GM13976 (cell line): ENCODE measurements at regions not wholly inside any gene's neighbourhood (a gene's known extent, or its start where the extent isn't known, plus 50 kb on each side); places are given as distances from the start of the nearest gene placed in this dataset.
"Not testable (repeated sequence)": the region's sequence is repeated elsewhere in the genome, so short reads cannot be mapped to it uniquely, and the experiment has no call there.

ENCODE experiments used
- DNase-seq: peaks from one replicate; pipeline ENCODE4 v3.0.0; 2012; ENCODE audit warnings: low spot score
- CTCF ChIP-seq: IDR thresholded peaks from 2 replicates; pipeline ENCODE4 v1.5.1; 2012; ENCODE audit warnings: borderline replicate concordance, mild to moderate bottlenecking; ENCODE audit not compliant: insufficient read depth; ENCODE audit errors: extremely low read depth, missing control alignments, control extremely low read depth
- in situ Hi-C: fragments of 300-500 bp; cut with MboI; formaldehyde crosslinking; loops from one replicate; pipeline ENCODE4 v1.12.0; 2022; ENCODE audit warnings: low sequenced_read_pairs, mixed read lengths, inconsistent platforms; ENCODE audit not compliant: unreplicated experiment

DNA sequence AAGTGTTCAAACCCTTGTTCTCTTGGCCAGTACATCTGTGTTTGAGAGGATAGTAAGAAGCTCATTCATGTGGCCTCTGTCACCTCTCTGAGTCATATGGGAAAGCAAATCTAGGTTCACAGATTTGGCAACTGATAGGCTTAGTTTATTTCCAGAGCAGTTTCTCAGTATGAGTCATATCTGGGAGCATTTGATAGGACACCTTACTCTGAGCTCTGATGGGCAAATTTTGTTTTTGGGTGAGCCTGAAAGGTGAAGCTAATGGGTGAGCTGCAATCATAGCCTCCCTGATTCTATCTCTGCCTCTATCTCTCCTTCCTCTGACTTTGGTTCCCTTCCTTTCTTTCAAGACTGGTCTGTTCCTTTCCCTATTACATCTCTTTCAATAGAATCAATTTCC, 134.4 kb downstream of the S1PR1 start:
- no peak for TF ChIP-seq CTCF
- DNase-seq, result peak; percentile 66
- in situ Hi-C loops, result no loop called here

DNA sequence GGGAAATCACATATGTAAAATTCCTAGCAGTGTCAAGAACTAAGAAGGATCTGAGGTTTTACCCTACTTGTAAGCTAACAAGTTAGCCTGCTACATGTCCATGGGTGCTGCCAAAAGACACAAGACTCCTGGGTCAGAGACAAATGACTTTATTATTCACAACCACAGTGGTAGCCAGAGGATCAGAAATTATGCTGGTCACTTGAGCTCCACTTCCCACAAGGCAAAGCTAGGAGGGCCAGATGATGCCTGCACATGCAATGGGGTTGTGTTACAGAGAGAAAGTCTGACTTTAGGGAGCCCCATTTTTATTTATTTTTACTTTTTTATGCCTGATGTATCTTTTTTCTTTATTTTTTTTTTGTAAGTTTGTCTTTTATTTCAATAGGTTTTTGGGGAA, 136.8 kb downstream of the S1PR1 start:
- no peak for DNase-seq
- TF ChIP-seq CTCF, result no peak
- in situ Hi-C loops, result no loop called here

GRCh38 chr1:101375448-101375847, 138.6 kb downstream of the S1PR1 start:
- in situ Hi-C loops, DNase-seq: not testable (repeated sequence)

DNA sequence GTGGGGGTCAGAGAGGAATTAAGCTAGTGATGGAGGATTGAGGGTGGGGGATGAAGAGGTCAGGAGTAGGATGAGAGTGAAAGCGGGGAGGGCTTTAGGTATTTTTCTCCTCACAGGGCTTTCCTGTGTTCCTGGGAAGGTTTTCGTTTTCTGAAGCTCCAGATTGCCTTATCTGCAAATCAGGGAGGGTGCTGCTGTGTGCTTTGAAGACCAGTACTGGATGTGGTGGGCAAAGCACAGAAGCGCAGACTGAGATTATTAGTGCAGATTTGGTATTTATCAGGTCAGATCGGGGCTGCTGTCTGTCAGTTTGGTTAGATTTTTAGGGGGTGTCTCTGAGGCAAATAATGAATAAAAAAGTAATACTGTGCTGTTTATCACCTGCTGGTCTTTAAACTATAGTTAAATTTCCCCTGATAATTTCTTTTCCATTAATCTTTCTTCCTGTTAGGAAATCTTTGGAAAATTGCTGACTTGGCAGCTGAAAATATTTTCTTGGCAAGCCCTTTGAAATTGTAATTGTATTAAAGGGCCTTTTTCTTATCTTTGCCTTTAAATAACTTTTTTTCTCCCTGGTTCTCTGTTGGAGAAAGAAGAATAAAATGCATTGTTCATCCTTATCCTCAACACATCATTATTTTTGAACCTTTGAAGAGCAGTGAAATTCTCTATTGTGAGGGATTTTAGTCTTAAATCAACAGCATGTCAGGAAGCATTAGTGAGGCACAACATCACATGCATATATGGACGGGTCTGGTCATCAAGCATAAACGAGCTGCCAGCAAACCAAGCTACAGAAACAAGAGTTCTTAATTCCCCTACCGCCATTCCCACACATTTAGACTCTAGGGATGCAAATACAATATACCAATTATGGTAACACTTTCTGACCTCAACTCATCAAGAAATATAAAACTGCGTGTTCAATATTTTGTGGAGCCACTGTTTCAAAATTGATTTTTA, 139.6 kb downstream of the S1PR1 start:
- in situ Hi-C loops, result no loop called here

GRCh38 chr1:101377084-101377835, 140.4 kb downstream of the S1PR1 start:
- in situ Hi-C loops, result no loop called here
- DNase-seq, result no peak
- no peak for TF ChIP-seq CTCF

More for the DNA sequence above, 139.6 kb downstream of the S1PR1 start:
- no peak for TF ChIP-seq CTCF
- no peak for DNase-seq

DNA sequence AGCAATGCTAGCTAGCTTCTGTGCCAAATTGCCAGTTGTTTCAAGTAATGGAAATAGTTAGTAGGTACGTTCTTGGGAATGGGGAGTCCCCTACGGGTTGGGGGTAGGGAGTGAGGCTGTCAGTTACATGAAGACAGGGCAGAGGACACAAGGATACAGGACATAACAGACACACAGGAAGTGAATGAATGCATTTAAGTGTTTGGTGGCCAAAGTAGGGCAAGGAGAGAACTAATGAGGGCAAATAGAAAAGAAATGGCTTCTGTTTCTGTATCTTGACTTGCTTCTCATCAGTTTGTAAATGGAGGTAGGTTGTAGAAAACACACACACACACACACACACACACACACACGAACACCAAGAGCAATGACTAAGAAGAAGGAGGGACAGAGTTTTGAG, 142.2 kb downstream of the S1PR1 start:
- TF ChIP-seq CTCF, result no peak
- in situ Hi-C loops, result no loop called here
- no peak for DNase-seq

DNA sequence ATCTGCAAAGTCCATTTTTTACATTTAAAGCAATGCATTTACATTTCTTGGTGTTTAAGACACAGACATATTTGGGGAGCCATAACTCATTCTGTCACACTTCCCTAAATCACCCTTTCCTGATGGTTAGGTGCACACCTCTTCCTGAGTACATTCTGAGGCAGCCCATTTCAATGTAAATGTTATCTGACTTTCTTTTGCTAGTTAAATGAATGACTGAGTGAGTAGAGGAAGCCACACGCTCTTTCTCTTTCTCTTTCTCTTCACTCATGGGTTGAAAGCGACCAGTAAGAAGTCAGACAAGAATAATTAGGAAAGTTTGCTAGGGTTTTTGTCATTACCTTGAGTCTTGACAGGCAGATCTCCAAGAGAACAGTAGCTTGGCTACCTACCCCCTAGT, 143.1 kb downstream of the S1PR1 start:
- in situ Hi-C loops, result no loop called here
- TF ChIP-seq CTCF, result no peak
- DNase-seq, result no peak
